ENCODE measurements at regions not wholly inside any gene's neighbourhood (a gene's known extent, or its start where the extent isn't known, plus 50 kb on each side); places are given as distances from the start of the nearest gene placed in this dataset.

GRCh38 chr5:167447466-167448375, 843.7 kb upstream of the WWC1 start:
- DNase-seq = no peak

GRCh38 chr5:167448376-167448775, 843.1 kb upstream of the WWC1 start:
- DNase-seq = no peak

- DNase-seq = no peak
Observed at GRCh38 chr5:167451076-167451475, 840.4 kb upstream of the WWC1 start.

GRCh38 chr5:167452136-167452535, 839.3 kb upstream of the WWC1 start:
- no peak for DNase-seq

- no peak for DNase-seq
Observed at GRCh38 chr5:167453246-167454030, 838.0 kb upstream of the WWC1 start.

GRCh38 chr5:167458412-167458811, 833.0 kb upstream of the WWC1 start:
- no peak for DNase-seq

GRCh38 chr5:167460449-167461020, 830.9 kb upstream of the WWC1 start:
- no peak for DNase-seq

- no peak for DNase-seq
Observed at GRCh38 chr5:167463939-167464338, 827.5 kb upstream of the WWC1 start.

GRCh38 chr5:167466992-167467391, 824.5 kb upstream of the WWC1 start:
- no peak for DNase-seq

GRCh38 chr5:167472566-167473108, 818.8 kb upstream of the WWC1 start:
- DNase-seq = no peak

- DNase-seq = no peak
Observed at GRCh38 chr5:167478188-167478587, 813.3 kb upstream of the WWC1 start.

GRCh38 chr5:167479779-167480178, 811.7 kb upstream of the WWC1 start:
- no peak for DNase-seq

- DNase-seq = no peak
Observed at GRCh38 chr5:167481345-167481744, 810.1 kb upstream of the WWC1 start.

- no peak for DNase-seq
Observed at GRCh38 chr5:167482555-167482954, 808.9 kb upstream of the WWC1 start.

- no peak for DNase-seq
Observed at GRCh38 chr5:167485061-167485774, 806.2 kb upstream of the WWC1 start.

GRCh38 chr5:167488371-167488770, 803.1 kb upstream of the WWC1 start:
- no peak for DNase-seq

GRCh38 chr5:167489202-167489601, 802.2 kb upstream of the WWC1 start:
- DNase-seq = no peak

- DNase-seq = no peak
Observed at GRCh38 chr5:167503926-167504720, 787.3 kb upstream of the WWC1 start.

- DNase-seq = no peak
Observed at GRCh38 chr5:167507463-167508233, 783.8 kb upstream of the WWC1 start.

GRCh38 chr5:167509076-167509475, 782.4 kb upstream of the WWC1 start:
- DNase-seq = no peak

- no peak for DNase-seq
Observed at GRCh38 chr5:167511276-167511675, 780.2 kb upstream of the WWC1 start.
